SW480 (cell line): ENCODE measurements at regions not wholly inside any gene's neighbourhood (a gene's known extent, or its start where the extent isn't known, plus 50 kb on each side); places are given as distances from the start of the nearest gene placed in this dataset.
"Not testable (repeated sequence)": the region's sequence is repeated elsewhere in the genome, so short reads cannot be mapped to it uniquely, and the experiment has no call there.

ENCODE experiments used
- DNase-seq: peaks from one replicate; pipeline ENCODE4 v3.0.0-alpha.2; 2016; ENCODE audit warnings: low spot score

DNA sequence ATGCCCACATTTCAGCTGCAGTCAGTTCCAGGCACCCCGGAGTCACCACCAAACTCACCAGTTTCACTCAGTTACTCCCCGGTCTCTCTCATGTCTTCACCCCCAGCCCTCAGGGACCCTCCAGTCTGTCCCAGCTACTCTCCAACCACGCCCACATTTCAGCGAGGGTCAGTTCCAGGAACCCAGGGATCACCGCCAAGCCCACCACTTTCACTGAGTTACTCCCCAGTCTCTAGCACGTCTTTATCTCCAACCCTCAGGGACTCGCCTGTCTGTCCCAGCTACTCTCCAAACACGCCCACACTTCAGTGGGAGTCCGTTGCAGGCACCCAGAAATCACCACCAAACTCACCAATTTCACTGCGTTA lies 337.5 kb downstream of the CWH43 start:
- DNase-seq = not testable (repeated sequence)
